Caco-2 (cell line): ENCODE measurements at regions not wholly inside any gene's neighbourhood (a gene's known extent, or its start where the extent isn't known, plus 50 kb on each side); places are given as distances from the start of the nearest gene placed in this dataset.

Experiments used
- BruUV-seq: library from RNA; stranded (reverse); fragments of 400-500 nt; replicated peaks from 2 replicates; lab custom pipeline; 2021; lab: Mats Ljungman, UMichigan
- CTCF ChIA-PET: fragments of 300-600 bp; sonication (Branson Sonifier 250); formaldehyde crosslinking; loops from one replicate; lab custom pipeline; 2022; ENCODE audit warnings: antibody characterized with exemption; lab: Charles Lee
- POLR2A ChIA-PET: fragments of 300-600 bp; sonication (Branson Sonifier 250); formaldehyde crosslinking; loops from one replicate; lab custom pipeline; 2022; ENCODE audit warnings: antibody characterized with exemption; lab: Charles Lee
- DNase-seq, 2 experiments: peaks; one replicate each; pipeline versions ENCODE4 v3.0.0 to v3.0.0-alpha.2; 2020 to 2022
- H3K27me3 ChIP-seq: replicated peaks from 2 replicates; pipeline ENCODE4 v1.6.0; 2011; ENCODE audit warnings: low read length; ENCODE audit not compliant: control insufficient read depth, insufficient read depth
- H3K36me3 ChIP-seq: 2 replicates; pipeline ENCODE4 v1.5.1; 2011; ENCODE audit warnings: low read length; ENCODE audit not compliant: control insufficient read depth, insufficient read depth
- H3K4me1 ChIP-seq: fragments of 250-450 bp; sonication (Bioruptor Pico); 2 replicates; pipeline ENCODE4 v1.5.1; 2020; ENCODE audit warnings: mild to moderate bottlenecking
- H3K4me3 ChIP-seq: 2 replicates; pipeline ENCODE4 v1.5.1; 2011; ENCODE audit warnings: low read depth, mild to moderate bottlenecking, control low read depth, low read length
- H3K9me3 ChIP-seq: fragments of 250-450 bp; sonication (Bioruptor Pico); 2 replicates; pipeline ENCODE4 v1.5.1; 2020; ENCODE audit warnings: mild to moderate bottlenecking, moderate library complexity
- H3K27ac Mint-ChIP-seq: one replicate; pipeline ENCODE4 v1.8.0; 2022; ENCODE audit warnings: mixed read lengths; ENCODE audit not compliant: unreplicated experiment
- H3K27me3 Mint-ChIP-seq: one replicate; pipeline ENCODE4 v1.8.0; 2022; ENCODE audit warnings: mixed read lengths; ENCODE audit not compliant: insufficient read depth, unreplicated experiment
- H3K36me3 Mint-ChIP-seq: one replicate; pipeline ENCODE4 v1.8.0; 2022; ENCODE audit warnings: mild to moderate bottlenecking, mixed read lengths; ENCODE audit not compliant: insufficient read depth, unreplicated experiment
- H3K4me1 Mint-ChIP-seq: one replicate; pipeline ENCODE4 v1.8.0; 2022; ENCODE audit warnings: low read depth, mixed read lengths; ENCODE audit not compliant: unreplicated experiment
- H3K4me3 Mint-ChIP-seq: one replicate; pipeline ENCODE4 v1.8.0; 2022; ENCODE audit warnings: mild to moderate bottlenecking, moderate library complexity, mixed read lengths; ENCODE audit not compliant: unreplicated experiment
- H3K9me3 Mint-ChIP-seq: one replicate; pipeline ENCODE4 v1.8.0; 2022; ENCODE audit warnings: mixed read lengths; ENCODE audit not compliant: unreplicated experiment
- CTCF ChIP-seq, 2 experiments: fragments of 200-600 bp in 1 of 2; IDR thresholded peaks; 1 replicate in 1 of 2; 2 replicates in 1 of 2; pipeline versions ENCODE4 v1.5.1 to v1.8.0; 2011 to 2022; ENCODE audit warnings: antibody characterized with exemption in 1 of 2, control low read depth in 1 of 2, inconsistent platforms in 1 of 2, low read depth in 1 of 2, low read length in 1 of 2, mild to moderate bottlenecking in 1 of 2, moderate library complexity in 1 of 2; ENCODE audit not compliant: insufficient read depth in 1 of 2, severe bottlenecking in 1 of 2, unreplicated experiment in 1 of 2
- intact Hi-C: fragments of 100-400 bp; cut with micrococcal nuclease; formaldehyde crosslinking; loops from one replicate; pipeline ENCODE4 v1.10.0; 2022; ENCODE audit not compliant: unreplicated experiment

DNA sequence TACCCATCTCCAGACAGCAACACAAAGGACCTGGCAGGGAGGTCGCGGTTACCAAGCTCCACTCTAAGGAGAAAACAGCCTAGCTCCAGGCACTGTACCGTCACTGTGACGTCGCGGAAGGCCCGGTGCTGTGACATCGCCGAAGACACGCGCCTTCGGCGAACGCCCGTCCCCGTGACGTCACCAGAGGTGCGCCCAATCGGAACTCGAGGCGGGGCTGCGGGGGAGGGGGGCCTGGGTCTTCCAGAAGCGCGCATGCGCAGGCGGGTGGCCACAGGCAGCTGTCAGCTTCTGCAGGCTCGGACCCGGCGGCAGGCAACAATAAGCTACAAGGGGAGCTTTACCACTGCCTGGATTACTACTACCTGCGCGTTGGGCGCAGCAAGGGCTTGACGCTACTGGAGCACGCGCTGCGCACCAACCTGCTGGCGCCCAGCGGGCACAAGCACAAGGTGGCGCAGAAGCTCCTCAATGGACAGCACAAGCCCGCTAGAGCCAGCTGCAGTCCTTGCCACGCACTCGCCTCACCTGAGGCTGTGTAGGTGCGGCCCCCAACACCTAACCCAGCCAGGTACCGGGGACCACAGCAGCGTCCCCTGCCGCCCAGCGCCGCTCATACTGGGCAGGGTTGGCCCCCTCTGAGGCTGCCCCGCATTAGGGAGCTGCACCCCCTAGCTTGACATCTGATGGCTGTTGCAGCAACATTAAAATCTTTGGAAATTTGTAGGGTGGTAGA lies 208.4 kb downstream of the TPST1 start:
- Histone ChIP-seq H3K36me3 (no peaks in the 10 kb centered on the region), H3K4me1 (no peaks in the 10 kb centered on the region; the same call in 1 of the 2 replicates), H3K4me3 (peak overlapping the region; percentile 60), H3K27me3 (no peaks in the 10 kb centered on the region), H3K9me3 (no peaks in the 10 kb centered on the region)
- ChIA-PET POLR2A (interaction anchor here (0.5 to 2.7 kb wide), 19 partner anchors 8 to 431 kb away, joined by 3 to 33 read pairs (median 4); partner anchors contain the start of genes ASL, CRCP, KCTD7 and TPST1), CTCF (interaction anchor here (0.6 to 2.2 kb wide), 18 partner anchors 27 to 383 kb away, joined by 3 to 17 read pairs (median 5); partner anchors contain the start of gene CRCP)
- Mint-ChIP-seq H3K27me3 (no peaks in the 10 kb centered on the region), H3K4me3 (peak overlapping the region; percentile 84), H3K27ac (peak overlapping the region; percentile 97), H3K4me1 (no peaks in the 10 kb centered on the region), H3K9me3 (no peaks in the 10 kb centered on the region), H3K36me3 (peaks cover 14% of the 10 kb centered on the region)
- intact Hi-C loops: loop anchor here (1.0 to 10.0 kb wide), 8 partner anchors 80 to 382 kb away; partner anchors contain the start of genes ASL and TPST1
- BruUV-seq: no TSS peak
- DNase-seq: peak; percentile 99
- TF ChIP-seq CTCF (IDR thresholded peaks at IDR 0.05; ENCODE audit: insufficient read depth in 1 of 2, low read depth in 1 of 2, low read length in 1 of 2, severe bottlenecking in 1 of 2, unreplicated experiment in 1 of 2): peak; percentile 44 to 73

GRCh38 chr7:66415659-66416265 lies 210.6 kb downstream of the TPST1 start:
- ChIA-PET POLR2A (no interaction called here), CTCF (interaction anchor here (0.6 to 0.9 kb wide), 3 partner anchors 24 to 407 kb away, joined by 5 to 6 read pairs (median 5); no protein-coding TSS in a partner anchor)
- H3K27me3 Mint-ChIP-seq: no peaks in the 10 kb centered on the region
- H3K27me3 ChIP-seq: no peaks in the 10 kb centered on the region
- intact Hi-C loops: loop anchor here (10.0 kb wide), 2 partner anchors 91 to 239 kb away; no protein-coding TSS in a partner anchor
- BruUV-seq: no TSS peak
- no peaks in the 10 kb centered on the region for H3K4me1 Mint-ChIP-seq
- H3K36me3 ChIP-seq: no peaks in the 10 kb centered on the region
- no peaks in the 10 kb centered on the region; the same call in 1 of the 2 replicates for H3K4me1 ChIP-seq
- peak overlapping the region; percentile 84 for H3K4me3 Mint-ChIP-seq
- peak overlapping the region; percentile 51; the same call in 1 of the 2 replicates for H3K4me3 ChIP-seq
- H3K36me3 Mint-ChIP-seq: peaks cover 17% of the 10 kb centered on the region
- no peaks in the 10 kb centered on the region for H3K9me3 Mint-ChIP-seq
- H3K9me3 ChIP-seq: no peaks in the 10 kb centered on the region
- peak overlapping the region; percentile 97 for H3K27ac Mint-ChIP-seq
- no peak for TF ChIP-seq CTCF (IDR thresholded peaks at IDR 0.05; ENCODE audit: insufficient read depth in 1 of 2, low read depth in 1 of 2, low read length in 1 of 2, severe bottlenecking in 1 of 2, unreplicated experiment in 1 of 2)
- no peak for DNase-seq

- Mint-ChIP-seq H3K9me3 (no peaks in the 10 kb centered on the region), H3K27me3 (no peaks in the 10 kb centered on the region), H3K4me1 (peaks cover 3% of the 10 kb centered on the region), H3K27ac (no peak overlapping the region), H3K36me3 (peaks cover 12% of the 10 kb centered on the region), H3K4me3 (no peak overlapping the region)
- no peak overlapping the region for H3K4me3 ChIP-seq
- H3K27me3 ChIP-seq: no peaks in the 10 kb centered on the region
- intact Hi-C loops: loop anchor here (10.0 kb wide), 2 partner anchors 94 to 236 kb away; no protein-coding TSS in a partner anchor
- no peaks in the 10 kb centered on the region for H3K4me1 ChIP-seq
- DNase-seq: no peak
- ChIA-PET POLR2A (no interaction called here), CTCF (interaction anchor here (0.7 kb wide), 1 partner anchor 10 kb away, joined by 4 read pairs; no protein-coding TSS in a partner anchor)
- H3K36me3 ChIP-seq: no peaks in the 10 kb centered on the region
- no peaks in the 10 kb centered on the region for H3K9me3 ChIP-seq
- no peak for TF ChIP-seq CTCF (IDR thresholded peaks at IDR 0.05; ENCODE audit: insufficient read depth in 1 of 2, low read depth in 1 of 2, low read length in 1 of 2, severe bottlenecking in 1 of 2, unreplicated experiment in 1 of 2)
- BruUV-seq: no TSS peak
Measured at GRCh38 chr7:66418537-66418936, 210.1 kb upstream of the KCTD7 start.
